Panc1 (cell line): ENCODE measurements at regions not wholly inside any gene's neighbourhood (a gene's known extent, or its start where the extent isn't known, plus 50 kb on each side); places are given as distances from the start of the nearest gene placed in this dataset.

Experiments used
- ATAC-seq: fragments of 200-7000 bp; cut with Tn5 transposase; 2 replicates; pipeline ENCODE4 v1.9.1; 2020; ENCODE audit warnings: mild to moderate bottlenecking, moderate library complexity
- BruUV-seq: library from RNA; stranded (reverse); fragments of 400-500 nt; replicated peaks from 2 replicates; lab custom pipeline; 2021; lab: Mats Ljungman, UMichigan
- CTCF ChIA-PET: fragments of 300-600 bp; sonication (Branson Sonifier 250); formaldehyde crosslinking; loops from one replicate; lab custom pipeline; 2022; ENCODE audit warnings: antibody characterized with exemption; lab: Charles Lee
- POLR2A ChIA-PET: fragments of 300-600 bp; sonication (Branson Sonifier 250); formaldehyde crosslinking; loops from one replicate; lab custom pipeline; 2022; ENCODE audit warnings: antibody characterized with exemption; lab: Charles Lee
- DNase-seq: peaks from one replicate; pipeline ENCODE4 v3.0.0-alpha.2; 2010; ENCODE audit warnings: low read depth, low spot score
- H3K27ac ChIP-seq: 2 replicates; pipeline ENCODE4 v1.5.1; 2011; ENCODE audit warnings: mild to moderate bottlenecking, low read length, inconsistent platforms
- H3K27me3 ChIP-seq: fragments of 200-500 bp; sonication (Bioruptor generic); 2 replicates; pipeline ENCODE4 v1.6.0; 2014; ENCODE audit warnings: low read length, inconsistent platforms; ENCODE audit not compliant: control insufficient read depth, insufficient read depth
- H3K36me3 ChIP-seq: fragments of 200-500 bp; sonication (Bioruptor generic); 2 replicates; pipeline ENCODE4 v1.5.1; 2014; ENCODE audit warnings: inconsistent platforms, mild to moderate bottlenecking, low read length, moderate library complexity; ENCODE audit not compliant: control insufficient read depth, insufficient read depth
- H3K4me1 ChIP-seq: 2 replicates; pipeline ENCODE4 v1.5.1; 2011; ENCODE audit warnings: inconsistent platforms, mild to moderate bottlenecking, low read length, moderate library complexity; ENCODE audit not compliant: control insufficient read depth, insufficient read depth
- H3K4me3 ChIP-seq, 2 experiments: 2 replicates each; pipeline ENCODE4 v1.5.1; 2011 to 2012; ENCODE audit warnings: low read depth in 2 of 2, low read length in 2 of 2, mild to moderate bottlenecking in 2 of 2, inconsistent platforms in 1 of 2, moderate library complexity in 1 of 2
- H3K9me3 ChIP-seq: fragments of 200-500 bp; sonication (Bioruptor generic); 2 replicates; pipeline ENCODE4 v1.5.1; 2014; ENCODE audit warnings: low read depth, mild to moderate bottlenecking, inconsistent platforms, low read length, moderate library complexity; ENCODE audit not compliant: control insufficient read depth, insufficient read depth
- POLR2AphosphoS5 ChIP-seq: IDR thresholded peaks from 2 replicates; pipeline ENCODE4 v1.6.1; 2012; ENCODE audit warnings: mild to moderate bottlenecking, low read depth, low read length, moderate library complexity
- SIN3A ChIP-seq: IDR thresholded peaks from 2 replicates; pipeline ENCODE4 v1.6.1; 2012; ENCODE audit warnings: low read depth, mild to moderate bottlenecking, low read length, moderate library complexity, borderline replicate concordance; ENCODE audit not compliant: insufficient read depth
- TCF7L2 ChIP-seq: IDR thresholded peaks from 2 replicates; pipeline ENCODE4 v1.6.1; 2011; ENCODE audit warnings: mild to moderate bottlenecking, low read depth, low read length, inconsistent platforms
- in situ Hi-C: cut with HindIII; loops from 2 replicates; pipeline ENCODE4 v1.10.0; 2016; ENCODE audit warnings: low sequenced_read_pairs, low pct_unique_long_range_greater_than_20kb
- intact Hi-C: fragments of 100-400 bp; cut with micrococcal nuclease; formaldehyde crosslinking; loops from one replicate; pipeline ENCODE4 v1.10.0; 2022; ENCODE audit not compliant: unreplicated experiment
- TF ChIP-seq, protein P1 (sequence below): fragments of 450-650 bp; IDR thresholded peaks from 2 replicates; pipeline ENCODE4 v1.5.1; 2017; ENCODE audit warnings: mild to moderate bottlenecking
- TF ChIP-seq, protein P2 (sequence below), 2 experiments: IDR thresholded peaks; 2 replicates each; pipeline ENCODE4 v1.6.1; 2011 to 2012; ENCODE audit warnings: low read depth in 2 of 2, control low read depth in 1 of 2, low read length in 1 of 2, mild to moderate bottlenecking in 1 of 2, moderate library complexity in 1 of 2; ENCODE audit not compliant: insufficient read depth in 1 of 2

GRCh38 chr9:20212806-20213205 lies 409.5 kb downstream of the MLLT3 start:
- intact Hi-C loops (no loop called here), in situ Hi-C loops (no loop called here)
- no peak for ATAC-seq
- Histone ChIP-seq H3K4me1 (no peaks in the 10 kb centered on the region), H3K36me3 (no peaks in the 10 kb centered on the region), H3K27ac (no peak overlapping the region), H3K4me3 (no peak overlapping the region), H3K9me3 (no peaks in the 10 kb centered on the region), H3K27me3 (no peaks in the 10 kb centered on the region)
- TF ChIP-seq, protein P1, sequence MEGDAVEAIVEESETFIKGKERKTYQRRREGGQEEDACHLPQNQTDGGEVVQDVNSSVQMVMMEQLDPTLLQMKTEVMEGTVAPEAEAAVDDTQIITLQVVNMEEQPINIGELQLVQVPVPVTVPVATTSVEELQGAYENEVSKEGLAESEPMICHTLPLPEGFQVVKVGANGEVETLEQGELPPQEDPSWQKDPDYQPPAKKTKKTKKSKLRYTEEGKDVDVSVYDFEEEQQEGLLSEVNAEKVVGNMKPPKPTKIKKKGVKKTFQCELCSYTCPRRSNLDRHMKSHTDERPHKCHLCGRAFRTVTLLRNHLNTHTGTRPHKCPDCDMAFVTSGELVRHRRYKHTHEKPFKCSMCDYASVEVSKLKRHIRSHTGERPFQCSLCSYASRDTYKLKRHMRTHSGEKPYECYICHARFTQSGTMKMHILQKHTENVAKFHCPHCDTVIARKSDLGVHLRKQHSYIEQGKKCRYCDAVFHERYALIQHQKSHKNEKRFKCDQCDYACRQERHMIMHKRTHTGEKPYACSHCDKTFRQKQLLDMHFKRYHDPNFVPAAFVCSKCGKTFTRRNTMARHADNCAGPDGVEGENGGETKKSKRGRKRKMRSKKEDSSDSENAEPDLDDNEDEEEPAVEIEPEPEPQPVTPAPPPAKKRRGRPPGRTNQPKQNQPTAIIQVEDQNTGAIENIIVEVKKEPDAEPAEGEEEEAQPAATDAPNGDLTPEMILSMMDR = no peak
- TF ChIP-seq POLR2AphosphoS5 (no peak), SIN3A (no peak), TCF7L2 (no peak)
- TF ChIP-seq, protein P2, sequence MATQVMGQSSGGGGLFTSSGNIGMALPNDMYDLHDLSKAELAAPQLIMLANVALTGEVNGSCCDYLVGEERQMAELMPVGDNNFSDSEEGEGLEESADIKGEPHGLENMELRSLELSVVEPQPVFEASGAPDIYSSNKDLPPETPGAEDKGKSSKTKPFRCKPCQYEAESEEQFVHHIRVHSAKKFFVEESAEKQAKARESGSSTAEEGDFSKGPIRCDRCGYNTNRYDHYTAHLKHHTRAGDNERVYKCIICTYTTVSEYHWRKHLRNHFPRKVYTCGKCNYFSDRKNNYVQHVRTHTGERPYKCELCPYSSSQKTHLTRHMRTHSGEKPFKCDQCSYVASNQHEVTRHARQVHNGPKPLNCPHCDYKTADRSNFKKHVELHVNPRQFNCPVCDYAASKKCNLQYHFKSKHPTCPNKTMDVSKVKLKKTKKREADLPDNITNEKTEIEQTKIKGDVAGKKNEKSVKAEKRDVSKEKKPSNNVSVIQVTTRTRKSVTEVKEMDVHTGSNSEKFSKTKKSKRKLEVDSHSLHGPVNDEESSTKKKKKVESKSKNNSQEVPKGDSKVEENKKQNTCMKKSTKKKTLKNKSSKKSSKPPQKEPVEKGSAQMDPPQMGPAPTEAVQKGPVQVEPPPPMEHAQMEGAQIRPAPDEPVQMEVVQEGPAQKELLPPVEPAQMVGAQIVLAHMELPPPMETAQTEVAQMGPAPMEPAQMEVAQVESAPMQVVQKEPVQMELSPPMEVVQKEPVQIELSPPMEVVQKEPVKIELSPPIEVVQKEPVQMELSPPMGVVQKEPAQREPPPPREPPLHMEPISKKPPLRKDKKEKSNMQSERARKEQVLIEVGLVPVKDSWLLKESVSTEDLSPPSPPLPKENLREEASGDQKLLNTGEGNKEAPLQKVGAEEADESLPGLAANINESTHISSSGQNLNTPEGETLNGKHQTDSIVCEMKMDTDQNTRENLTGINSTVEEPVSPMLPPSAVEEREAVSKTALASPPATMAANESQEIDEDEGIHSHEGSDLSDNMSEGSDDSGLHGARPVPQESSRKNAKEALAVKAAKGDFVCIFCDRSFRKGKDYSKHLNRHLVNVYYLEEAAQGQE (IDR thresholded peaks at IDR 0.05; ENCODE audit: insufficient read depth in 1 of 2, low read depth in 2 of 2, low read length in 1 of 2) = no peak
- CTCF ChIA-PET = no interaction called here
- DNase-seq = no peak
- BruUV-seq = no TSS peak
- POLR2A ChIA-PET = no interaction called here

DNA sequence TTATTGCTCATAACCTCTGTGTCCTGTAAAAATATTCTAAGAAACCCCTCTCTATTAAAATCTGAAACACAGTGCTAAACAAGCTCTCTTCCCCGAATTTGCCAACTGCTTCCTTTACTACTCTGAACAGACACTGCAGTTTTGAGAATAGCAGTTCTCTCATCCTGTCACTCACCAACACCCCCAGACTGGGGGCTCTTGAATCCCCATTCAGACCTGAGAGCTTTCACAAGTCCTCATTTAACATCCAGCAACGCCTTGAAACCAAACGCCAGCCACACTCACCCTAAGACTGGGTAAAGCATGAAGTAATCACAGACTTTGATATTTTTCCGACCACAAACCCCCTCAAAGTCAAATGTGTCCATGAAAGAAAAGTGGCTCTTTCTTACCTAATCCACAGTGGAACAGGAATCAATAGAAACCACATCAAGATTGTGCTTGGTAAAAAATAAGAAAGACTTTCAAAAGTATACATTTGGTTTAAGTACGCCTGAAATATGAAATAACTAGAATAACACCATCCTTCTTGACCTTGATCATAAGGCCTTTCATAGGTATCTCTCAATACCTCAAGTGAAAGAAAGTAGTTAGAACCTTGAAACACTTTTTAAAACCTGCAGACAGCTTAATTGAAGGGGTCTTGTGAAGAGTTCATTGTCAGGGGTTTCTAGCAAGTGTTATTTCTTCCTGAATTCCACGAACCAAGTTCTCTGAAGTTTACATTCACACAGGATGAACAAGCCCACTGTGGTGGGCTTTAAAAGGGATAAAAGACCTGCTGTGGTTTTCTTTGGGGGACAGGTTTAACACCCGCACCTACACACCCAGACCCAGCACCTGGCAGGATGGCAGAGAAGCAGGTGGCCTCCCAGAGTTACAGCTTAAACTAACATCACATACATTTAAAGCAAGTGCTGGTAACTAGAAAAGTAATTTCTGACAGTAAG lies 412.6 kb downstream of the MLLT3 start:
- H3K9me3 ChIP-seq = no peaks in the 10 kb centered on the region
- intact Hi-C loops = no loop called here
- H3K36me3 ChIP-seq = no peaks in the 10 kb centered on the region
- DNase-seq (no peak), ATAC-seq (no peak)
- H3K4me1 ChIP-seq = no peaks in the 10 kb centered on the region
- no peak overlapping the region for H3K27ac ChIP-seq
- ChIA-PET CTCF (no interaction called here), POLR2A (no interaction called here)
- H3K27me3 ChIP-seq = no peaks in the 10 kb centered on the region
- TF ChIP-seq, protein P2 (IDR thresholded peaks at IDR 0.05; ENCODE audit: insufficient read depth in 1 of 2, low read depth in 2 of 2, low read length in 1 of 2) = no peak
- TF ChIP-seq SIN3A (no peak), TCF7L2 (no peak), POLR2AphosphoS5 (no peak)
- TF ChIP-seq, protein P1 = no peak
- no peak overlapping the region for H3K4me3 ChIP-seq
- no TSS peak for BruUV-seq
- in situ Hi-C loops = no loop called here
